ENCODE measurements at regions not wholly inside any gene's neighbourhood (a gene's known extent, or its start where the extent isn't known, plus 50 kb on each side); places are given as distances from the start of the nearest gene placed in this dataset.

GRCh38 chr9:105178076-105178475, 66.4 kb upstream of the SLC44A1 start:
- TF ChIP-seq POLR2A (IDR thresholded peaks at IDR 0.05) (no peak), CTCF (IDR thresholded peaks at IDR 0.05 in 8 of 11, conservative IDR thresholded peaks at IDR 0.05 in 3 of 11) (no peak), POLR2AphosphoS5 (IDR thresholded peaks at IDR 0.05) (no peak)
